NOMO-1 treated with DMSO at 0.1 percent for 48 hours (cell line): ENCODE measurements at regions not wholly inside any gene's neighbourhood (a gene's known extent, or its start where the extent isn't known, plus 50 kb on each side); places are given as distances from the start of the nearest gene placed in this dataset.

Experiments used
- DNase-seq: peaks from one replicate; lab custom pipeline; 2025; ENCODE audit not compliant: unreplicated experiment; lab: John Stamatoyannopoulos, UW

- DNase-seq = no peak
These were observed 439.2 kb downstream of the SETBP1 start for GRCh38 chr18:45119876-45120275.

- DNase-seq = no peak
These were observed 440.5 kb downstream of the SETBP1 start for GRCh38 chr18:45121146-45121545.

GRCh38 chr18:45122506-45122905, 441.8 kb downstream of the SETBP1 start:
- DNase-seq = no peak

GRCh38 chr18:45127405-45127804, 446.7 kb downstream of the SETBP1 start:
- DNase-seq = no peak

GRCh38 chr18:45133276-45133675, 452.6 kb downstream of the SETBP1 start:
- DNase-seq = no peak

GRCh38 chr18:45136381-45137086, 455.8 kb downstream of the SETBP1 start:
- DNase-seq = no peak

GRCh38 chr18:45137087-45137419, 456.4 kb downstream of the SETBP1 start:
- no peak for DNase-seq

- no peak for DNase-seq
These were observed 458.8 kb downstream of the SETBP1 start for GRCh38 chr18:45139478-45139877.

- DNase-seq = no peak
These were observed 462.2 kb downstream of the SETBP1 start for GRCh38 chr18:45142868-45143267.

- DNase-seq = no peak
These were observed 465.6 kb upstream of the SLC14A2 start for GRCh38 chr18:45149712-45150111.

GRCh38 chr18:45151645-45152044, 463.6 kb upstream of the SLC14A2 start:
- no peak for DNase-seq

GRCh38 chr18:45155526-45155925, 459.8 kb upstream of the SLC14A2 start:
- DNase-seq = no peak

- no peak for DNase-seq
These were observed 458.3 kb upstream of the SLC14A2 start for GRCh38 chr18:45156946-45157345.

GRCh38 chr18:45157576-45157975, 457.7 kb upstream of the SLC14A2 start:
- DNase-seq = no peak

- DNase-seq = peak; percentile 66
These were observed 453.4 kb upstream of the SLC14A2 start for GRCh38 chr18:45161850-45162249.

GRCh38 chr18:45163871-45164270, 451.4 kb upstream of the SLC14A2 start:
- no peak for DNase-seq

- DNase-seq = no peak
These were observed 450.7 kb upstream of the SLC14A2 start for GRCh38 chr18:45164551-45164950.

- DNase-seq = peak; percentile 52
These were observed 450.0 kb upstream of the SLC14A2 start for GRCh38 chr18:45165176-45165713.

- no peak for DNase-seq
These were observed 449.4 kb upstream of the SLC14A2 start for GRCh38 chr18:45165871-45166270.

- no peak for DNase-seq
These were observed 448.9 kb upstream of the SLC14A2 start for GRCh38 chr18:45166341-45166835.

GRCh38 chr18:45166836-45167551, 448.3 kb upstream of the SLC14A2 start:
- no peak for DNase-seq

GRCh38 chr18:45167631-45168280, 447.5 kb upstream of the SLC14A2 start:
- no peak for DNase-seq
